ENCODE measurements at regions not wholly inside any gene's neighbourhood (a gene's known extent, or its start where the extent isn't known, plus 50 kb on each side); places are given as distances from the start of the nearest gene placed in this dataset.

GRCh38 chr5:165616490-165617405 lies 2111.3 kb downstream of the MAT2B start:
- TF ChIP-seq POLR2A (IDR thresholded peaks at IDR 0.05) (no peak), CTCF (IDR thresholded peaks at IDR 0.05) (no peak)
